ENCODE measurements at regions not wholly inside any gene's neighbourhood (a gene's known extent, or its start where the extent isn't known, plus 50 kb on each side); places are given as distances from the start of the nearest gene placed in this dataset.

- Histone ChIP-seq H3K4me1 (ENCODE audit: control insufficient read depth, insufficient read depth, low read length) (peaks cover 2% of the 10 kb centered on the region), H3K4me3 (ENCODE audit: insufficient read depth, low read depth, low read length) (no peak overlapping the region), H3K9me3 (ENCODE audit: control insufficient read depth, low read length) (no peaks in the 10 kb centered on the region), H3K27ac (ENCODE audit: insufficient read depth, low read depth, low read length, poor library complexity, severe bottlenecking) (no peak overlapping the region), H3K27me3 (ENCODE audit: control insufficient read depth, insufficient read depth, low read length, poor library complexity, severe bottlenecking) (no peaks in the 10 kb centered on the region), H3K36me3 (ENCODE audit: control insufficient read depth, insufficient read depth, low read length) (no peaks in the 10 kb centered on the region)
- 90 to 92% methylated on average over 12 of the region's 12 CpGs for WGBS, 2 experiments
These were observed 539.6 kb downstream of the CCDC171 start for GRCh38 chr9:16092142-16093091.

- H3K9me3 ChIP-seq (ENCODE audit: control insufficient read depth, low read length): no peaks in the 10 kb centered on the region
- 93 to 97% methylated on average over 5 of the region's 5 CpGs for WGBS, 2 experiments
- H3K36me3 ChIP-seq (ENCODE audit: control insufficient read depth, insufficient read depth, low read length): no peaks in the 10 kb centered on the region
These were observed 545.5 kb downstream of the CCDC171 start for GRCh38 chr9:16098306-16098705.

DNA sequence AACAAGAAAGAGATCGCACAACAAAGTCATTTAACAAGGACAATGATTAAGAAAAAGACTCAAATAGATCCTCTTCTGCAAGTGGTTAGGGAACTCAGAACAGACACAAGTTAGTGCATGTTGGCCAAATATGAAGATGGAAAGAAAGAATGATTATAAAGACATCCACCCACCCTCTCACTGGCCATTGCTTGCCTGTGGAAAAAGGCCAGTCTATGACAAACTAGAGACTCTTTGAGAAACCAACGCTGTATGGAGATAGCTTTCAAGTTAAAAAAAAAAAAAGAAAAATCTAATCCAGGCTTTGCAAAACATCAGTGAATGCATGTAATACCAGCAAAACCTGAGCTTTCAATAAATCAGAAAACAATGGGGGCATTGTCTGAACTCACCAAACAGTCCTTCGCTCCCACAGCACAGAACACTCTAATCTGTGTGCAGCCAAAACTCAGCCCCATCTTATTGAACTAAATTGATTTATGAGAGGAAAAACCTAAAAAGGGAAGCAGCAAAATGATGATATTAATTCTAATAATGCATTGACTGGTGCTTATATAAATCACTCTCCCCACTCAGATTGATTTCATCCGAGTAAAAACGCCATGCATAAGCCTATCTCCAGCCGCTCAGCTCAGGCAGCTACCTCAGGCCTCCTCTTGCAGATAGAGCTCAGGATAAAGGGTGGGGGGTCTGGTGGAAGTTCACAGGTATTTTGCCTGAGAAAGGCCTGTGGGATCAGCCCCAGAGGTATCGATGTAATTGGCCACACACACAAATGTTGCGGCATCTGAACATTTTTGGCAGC lies 547.1 kb downstream of the CCDC171 start:
- H3K27me3 ChIP-seq (ENCODE audit: control insufficient read depth, insufficient read depth, low read length, poor library complexity, severe bottlenecking): no peaks in the 10 kb centered on the region
- H3K36me3 ChIP-seq (ENCODE audit: control insufficient read depth, insufficient read depth, low read length): no peaks in the 10 kb centered on the region
- peaks cover 31% of the 10 kb centered on the region for H3K4me1 ChIP-seq (ENCODE audit: control insufficient read depth, insufficient read depth, low read length)
- peak overlapping the region; percentile 40 for H3K27ac ChIP-seq (ENCODE audit: insufficient read depth, low read depth, low read length, poor library complexity, severe bottlenecking)
- 92 to 93% methylated on average over 6 to 8 of the region's 8 CpGs for WGBS, 2 experiments
- no peak overlapping the region for H3K4me3 ChIP-seq (ENCODE audit: insufficient read depth, low read depth, low read length)
- H3K9me3 ChIP-seq (ENCODE audit: control insufficient read depth, low read length): no peaks in the 10 kb centered on the region

More at GRCh38 chr9:16098306-16098705, 545.5 kb downstream of the CCDC171 start:
- Histone ChIP-seq H3K27ac (ENCODE audit: insufficient read depth, low read depth, low read length, poor library complexity, severe bottlenecking) (no peak overlapping the region), H3K4me1 (ENCODE audit: control insufficient read depth, insufficient read depth, low read length) (peaks cover 22% of the 10 kb centered on the region), H3K4me3 (ENCODE audit: insufficient read depth, low read depth, low read length) (no peak overlapping the region), H3K27me3 (ENCODE audit: control insufficient read depth, insufficient read depth, low read length, poor library complexity, severe bottlenecking) (no peaks in the 10 kb centered on the region)

- Histone ChIP-seq H3K4me1 (ENCODE audit: control insufficient read depth, insufficient read depth, low read length) (peaks cover 33% of the 10 kb centered on the region), H3K36me3 (ENCODE audit: control insufficient read depth, insufficient read depth, low read length) (no peaks in the 10 kb centered on the region), H3K27me3 (ENCODE audit: control insufficient read depth, insufficient read depth, low read length, poor library complexity, severe bottlenecking) (no peaks in the 10 kb centered on the region), H3K9me3 (ENCODE audit: control insufficient read depth, low read length) (no peaks in the 10 kb centered on the region), H3K27ac (ENCODE audit: insufficient read depth, low read depth, low read length, poor library complexity, severe bottlenecking) (peak overlapping the region; percentile 40), H3K4me3 (ENCODE audit: insufficient read depth, low read depth, low read length) (no peak overlapping the region)
- WGBS, 2 experiments: 62 to 67% methylated on average over 8 of the region's 8 CpGs
These were observed 547.8 kb downstream of the CCDC171 start for GRCh38 chr9:16100537-16101091.

- Histone ChIP-seq H3K4me1 (ENCODE audit: control insufficient read depth, insufficient read depth, low read length) (peaks cover 45% of the 10 kb centered on the region), H3K27me3 (ENCODE audit: control insufficient read depth, insufficient read depth, low read length, poor library complexity, severe bottlenecking) (no peaks in the 10 kb centered on the region), H3K36me3 (ENCODE audit: control insufficient read depth, insufficient read depth, low read length) (no peaks in the 10 kb centered on the region), H3K27ac (ENCODE audit: insufficient read depth, low read depth, low read length, poor library complexity, severe bottlenecking) (no peak overlapping the region), H3K4me3 (ENCODE audit: insufficient read depth, low read depth, low read length) (no peak overlapping the region), H3K9me3 (ENCODE audit: control insufficient read depth, low read length) (no peaks in the 10 kb centered on the region)
- WGBS, 2 experiments: 95 to 97% methylated on average over 7 of the region's 9 CpGs
These were observed 549.3 kb downstream of the CCDC171 start for GRCh38 chr9:16102154-16102553.

DNA sequence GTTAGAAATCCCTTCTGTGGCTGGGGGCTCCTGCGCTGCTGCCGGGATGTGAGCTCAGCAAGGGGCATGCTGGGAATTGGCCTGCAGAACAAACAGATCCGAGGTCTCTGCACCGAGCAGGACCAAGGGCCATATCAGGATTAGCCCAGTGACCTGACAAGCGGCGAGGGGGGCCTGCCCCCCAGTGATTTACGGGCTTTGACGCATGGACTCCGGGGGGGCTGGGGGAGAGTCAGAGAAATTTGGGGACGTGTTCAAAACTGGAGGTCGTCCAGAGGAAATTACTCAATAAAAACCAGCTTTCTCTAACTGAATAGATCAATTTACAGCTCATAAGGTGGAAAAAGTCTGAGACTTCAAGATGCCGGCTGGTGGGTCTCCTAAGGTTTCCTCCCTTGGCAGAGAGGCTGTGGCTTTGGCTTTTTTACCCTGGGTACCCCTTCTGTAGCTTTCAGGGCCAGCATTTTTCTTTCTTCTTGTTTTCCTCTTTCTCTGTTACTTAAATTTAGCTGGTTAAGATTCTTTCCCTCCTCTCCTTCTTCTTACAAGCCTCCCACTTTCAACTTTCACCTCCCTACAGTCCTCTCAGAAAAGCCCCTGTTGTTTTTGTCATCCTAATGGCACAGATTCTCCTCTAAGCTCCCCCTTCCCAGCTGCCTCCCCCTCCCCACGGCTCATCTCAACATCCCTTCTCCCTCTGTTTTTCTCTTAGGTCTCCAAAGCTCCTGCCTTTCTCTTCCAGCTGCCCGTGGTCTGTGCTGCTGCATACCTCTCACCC lies 551.0 kb downstream of the CCDC171 start:
- Histone ChIP-seq H3K36me3 (ENCODE audit: control insufficient read depth, insufficient read depth, low read length) (no peaks in the 10 kb centered on the region), H3K4me3 (ENCODE audit: insufficient read depth, low read depth, low read length) (no peak overlapping the region), H3K4me1 (ENCODE audit: control insufficient read depth, insufficient read depth, low read length) (peaks cover 45% of the 10 kb centered on the region), H3K9me3 (ENCODE audit: control insufficient read depth, low read length) (no peaks in the 10 kb centered on the region), H3K27ac (ENCODE audit: insufficient read depth, low read depth, low read length, poor library complexity, severe bottlenecking) (no peak overlapping the region), H3K27me3 (ENCODE audit: control insufficient read depth, insufficient read depth, low read length, poor library complexity, severe bottlenecking) (no peaks in the 10 kb centered on the region)
- WGBS, 2 experiments: 64% methylated on average over 14 of the region's 14 CpGs

GRCh38 chr9:16105168-16106020 lies 552.6 kb downstream of the CCDC171 start:
- Histone ChIP-seq H3K36me3 (ENCODE audit: control insufficient read depth, insufficient read depth, low read length) (no peaks in the 10 kb centered on the region), H3K27me3 (ENCODE audit: control insufficient read depth, insufficient read depth, low read length, poor library complexity, severe bottlenecking) (no peaks in the 10 kb centered on the region), H3K27ac (ENCODE audit: insufficient read depth, low read depth, low read length, poor library complexity, severe bottlenecking) (no peak overlapping the region), H3K4me1 (ENCODE audit: control insufficient read depth, insufficient read depth, low read length) (peaks cover 38% of the 10 kb centered on the region), H3K9me3 (ENCODE audit: control insufficient read depth, low read length) (no peaks in the 10 kb centered on the region), H3K4me3 (ENCODE audit: insufficient read depth, low read depth, low read length) (no peak overlapping the region)
- 96 to 98% methylated on average over 9 of the region's 9 CpGs for WGBS, 2 experiments

DNA sequence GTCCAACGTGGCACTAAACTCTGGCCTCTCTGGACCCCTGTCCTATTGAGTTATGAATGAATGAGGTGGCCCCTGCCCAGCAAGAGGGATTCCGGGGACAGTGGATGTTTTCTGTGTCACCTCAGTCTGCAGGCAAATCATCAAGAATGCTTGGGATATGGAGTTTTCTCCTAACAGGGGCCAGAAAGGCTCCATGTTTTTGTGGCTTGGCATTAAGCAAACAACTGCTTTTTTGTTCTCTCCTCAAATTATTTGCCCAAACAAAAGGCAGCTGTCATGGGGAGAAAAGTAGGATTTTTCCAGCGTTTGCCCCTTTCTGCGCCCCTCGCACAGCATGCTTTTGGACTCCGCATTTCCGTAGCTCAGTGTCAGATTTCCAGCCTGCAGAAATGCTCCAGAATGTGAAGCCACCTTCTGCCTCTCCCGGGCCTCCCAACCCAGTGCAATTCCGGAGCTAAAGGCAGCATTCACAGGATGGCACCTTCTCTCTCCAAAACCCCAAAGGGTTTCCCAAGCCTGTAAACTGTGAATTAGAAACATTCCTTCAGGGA lies 553.3 kb downstream of the CCDC171 start:
- WGBS, 2 experiments: 67 to 71% methylated on average over 9 of the region's 9 CpGs
- Histone ChIP-seq H3K4me3 (ENCODE audit: insufficient read depth, low read depth, low read length) (no peak overlapping the region), H3K9me3 (ENCODE audit: control insufficient read depth, low read length) (no peaks in the 10 kb centered on the region), H3K27me3 (ENCODE audit: control insufficient read depth, insufficient read depth, low read length, poor library complexity, severe bottlenecking) (no peaks in the 10 kb centered on the region), H3K36me3 (ENCODE audit: control insufficient read depth, insufficient read depth, low read length) (no peaks in the 10 kb centered on the region), H3K27ac (ENCODE audit: insufficient read depth, low read depth, low read length, poor library complexity, severe bottlenecking) (no peak overlapping the region), H3K4me1 (ENCODE audit: control insufficient read depth, insufficient read depth, low read length) (peaks cover 31% of the 10 kb centered on the region)

GRCh38 chr9:16112116-16112515 lies 559.3 kb downstream of the CCDC171 start:
- Histone ChIP-seq H3K27ac (ENCODE audit: insufficient read depth, low read depth, low read length, poor library complexity, severe bottlenecking) (no peak overlapping the region), H3K4me1 (ENCODE audit: control insufficient read depth, insufficient read depth, low read length) (no peaks in the 10 kb centered on the region), H3K36me3 (ENCODE audit: control insufficient read depth, insufficient read depth, low read length) (no peaks in the 10 kb centered on the region), H3K9me3 (ENCODE audit: control insufficient read depth, low read length) (no peaks in the 10 kb centered on the region), H3K27me3 (ENCODE audit: control insufficient read depth, insufficient read depth, low read length, poor library complexity, severe bottlenecking) (no peaks in the 10 kb centered on the region), H3K4me3 (ENCODE audit: insufficient read depth, low read depth, low read length) (no peak overlapping the region)
- 92 to 93% methylated on average over 6 of the region's 6 CpGs for WGBS, 2 experiments

Data from ectodermal cell (in vitro differentiated cells).